HG03565 (cell line): ENCODE measurements at regions not wholly inside any gene's neighbourhood (a gene's known extent, or its start where the extent isn't known, plus 50 kb on each side); places are given as distances from the start of the nearest gene placed in this dataset.

Source experiments
- ATAC-seq: cut with Tn5 transposase; IDR thresholded peaks from one replicate; pipeline ENCODE4 v1.9.1; 2021; ENCODE audit warnings: mild to moderate bottlenecking, moderate library complexity; ENCODE audit not compliant: unreplicated experiment

DNA sequence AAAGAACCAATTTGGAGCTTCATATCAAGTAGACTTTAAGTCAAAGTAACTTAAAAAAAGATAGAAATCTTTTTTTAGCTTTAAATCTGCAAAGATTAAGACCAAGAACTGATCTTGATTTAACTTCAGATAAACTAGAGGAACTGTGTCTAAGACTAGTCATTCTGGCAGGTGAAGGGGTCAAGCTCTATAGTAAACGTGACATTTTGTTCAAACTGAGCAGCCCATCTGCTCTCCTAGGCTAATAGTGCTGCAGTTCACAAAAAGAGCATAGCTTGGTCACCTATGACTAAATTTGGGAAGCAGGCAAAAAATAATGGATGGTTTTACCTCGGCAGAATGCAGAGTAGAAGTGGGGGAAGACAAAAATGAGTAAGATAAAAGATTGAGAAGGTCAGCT is 168.8 kb upstream of the ALCAM start:
- no peak for ATAC-seq

DNA sequence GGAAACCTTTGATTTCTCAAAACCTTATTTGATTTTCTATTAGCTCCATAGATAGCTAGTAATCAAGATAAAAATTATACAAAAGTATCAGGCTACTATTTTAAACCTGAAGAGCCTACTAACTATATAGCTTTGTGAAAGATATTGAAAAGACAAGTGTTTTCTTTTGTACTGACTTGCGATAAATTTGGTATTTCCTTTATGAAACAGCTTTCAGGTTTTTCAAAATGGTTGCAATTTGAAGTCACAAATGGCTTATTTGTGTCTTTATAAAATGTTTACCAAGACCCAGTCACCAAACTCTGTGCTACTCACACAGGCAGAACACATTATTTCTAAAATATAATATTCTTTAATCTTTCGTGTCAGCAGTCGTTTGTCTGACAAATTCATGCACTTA is 167.5 kb upstream of the ALCAM start:
- ATAC-seq, result no peak

DNA sequence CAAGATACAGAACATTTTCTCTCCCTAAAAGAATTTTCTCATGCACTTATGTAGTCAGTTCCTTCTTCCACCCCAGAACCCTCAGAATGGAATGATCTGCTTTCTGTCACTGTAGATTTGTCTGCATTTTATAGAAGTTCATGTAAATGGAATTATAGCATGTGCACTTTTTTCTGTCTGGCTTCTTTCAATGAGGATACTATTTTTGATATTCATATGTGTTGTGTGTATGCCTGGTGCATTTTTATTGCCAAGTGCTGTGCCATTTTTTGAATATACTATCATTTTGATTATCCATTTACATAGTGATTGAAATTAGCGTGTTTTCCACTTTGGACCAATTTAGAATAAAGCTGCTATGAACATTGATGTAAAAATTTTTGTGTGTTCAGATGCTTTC is 156.6 kb upstream of the ALCAM start:
- ATAC-seq, result no peak

DNA sequence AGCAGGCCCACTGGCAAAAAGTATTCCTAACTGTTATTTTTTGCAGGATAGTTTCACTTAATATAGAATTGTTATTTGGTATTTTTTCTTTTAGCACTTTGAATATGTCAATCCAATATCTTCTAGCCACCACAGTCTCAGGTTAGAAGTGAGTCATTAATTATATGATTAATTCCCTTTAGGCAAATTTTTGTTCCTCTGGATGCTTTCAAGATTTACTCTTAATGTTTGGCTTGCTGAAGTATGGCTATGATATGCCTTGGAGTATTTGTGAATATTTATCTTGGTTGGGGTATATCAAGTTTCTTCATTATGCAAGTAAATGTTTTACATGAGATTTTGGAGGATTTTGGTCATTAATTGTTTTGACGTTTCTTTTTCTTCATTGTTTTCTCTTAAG is 152.1 kb upstream of the ALCAM start:
- ATAC-seq, result no peak

DNA sequence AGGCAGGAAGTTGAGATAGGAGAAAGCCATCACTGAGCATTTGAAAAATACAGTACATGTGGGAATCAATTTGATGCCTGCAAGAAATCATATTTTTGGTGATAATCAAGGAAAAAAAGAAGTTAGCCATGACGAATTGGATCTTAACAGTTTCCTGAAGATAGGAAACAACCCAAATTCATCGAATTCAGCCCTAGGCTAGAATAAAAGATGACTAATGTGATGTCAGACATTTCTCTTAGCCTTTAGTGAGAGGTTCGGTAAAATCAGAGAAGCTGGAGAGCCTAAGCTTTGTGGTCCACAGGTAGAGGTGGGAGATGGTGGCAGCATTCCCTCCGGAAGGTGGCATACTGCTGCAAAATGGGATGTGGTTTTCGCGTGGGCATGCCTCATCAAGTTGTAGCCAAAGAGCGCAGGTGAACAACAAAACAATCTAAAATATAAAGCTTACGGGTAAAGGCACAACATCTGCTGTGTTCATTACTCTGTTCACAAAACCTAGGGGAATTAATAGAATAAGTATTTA is 144.1 kb upstream of the ALCAM start:
- ATAC-seq, result no peak

DNA sequence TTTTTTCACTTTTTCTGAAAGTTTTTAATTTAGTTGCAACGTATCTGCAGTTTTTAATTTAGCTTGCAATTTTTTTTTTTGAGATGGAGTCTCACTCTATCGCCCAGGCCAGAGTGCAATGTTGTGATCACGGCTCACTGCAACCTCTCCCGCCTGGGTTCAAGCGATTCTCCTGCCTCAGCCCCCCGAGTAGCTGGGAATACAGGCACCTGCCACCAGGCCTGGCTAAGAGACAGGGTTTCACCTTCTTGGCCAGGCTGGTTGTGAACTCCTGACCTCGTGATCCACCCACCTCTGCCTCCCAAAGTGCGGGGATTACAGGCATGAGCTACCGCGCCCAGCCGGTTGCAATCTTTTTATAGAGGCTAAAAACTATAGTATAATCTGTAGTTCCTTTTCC is 142.9 kb upstream of the ALCAM start:
- ATAC-seq, result no peak

DNA sequence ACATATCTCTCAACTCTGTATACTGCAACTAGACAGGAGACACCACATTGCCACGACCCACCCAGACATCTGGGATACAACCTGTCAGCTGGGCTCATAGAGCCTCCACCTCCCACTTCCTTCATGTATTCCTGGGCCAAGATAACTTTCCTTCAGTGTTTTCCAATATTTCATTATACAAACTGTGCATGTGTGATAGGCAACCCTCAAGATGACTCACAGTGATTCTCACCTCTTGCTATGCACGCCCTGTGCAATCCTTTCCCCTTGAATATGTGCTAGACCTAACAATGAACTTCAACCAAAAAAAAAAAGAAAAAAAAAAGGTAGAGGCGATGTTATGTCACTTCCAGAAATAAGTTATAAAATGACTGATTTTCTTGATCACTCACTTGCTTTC is 138.0 kb upstream of the ALCAM start:
- no peak for ATAC-seq

DNA sequence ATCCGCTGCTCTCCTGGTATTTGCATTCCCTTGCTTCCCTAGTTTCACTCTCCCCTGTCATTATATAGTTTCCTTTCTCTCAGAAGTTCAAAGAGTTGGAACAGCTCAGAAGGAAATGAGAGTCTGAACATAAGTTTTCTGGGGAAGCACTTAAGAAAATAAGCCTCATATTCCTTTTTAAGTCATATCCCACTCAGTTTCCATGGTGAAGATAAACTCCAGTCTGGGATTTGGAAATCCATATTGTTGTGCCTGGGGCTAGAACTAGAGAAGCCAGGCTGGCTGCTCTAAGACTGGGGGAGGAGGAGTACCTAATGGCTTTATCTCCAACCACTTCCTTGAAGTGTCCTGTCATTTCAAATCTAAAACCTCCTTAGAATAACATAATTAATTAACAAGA is 134.2 kb upstream of the ALCAM start:
- no peak for ATAC-seq

DNA sequence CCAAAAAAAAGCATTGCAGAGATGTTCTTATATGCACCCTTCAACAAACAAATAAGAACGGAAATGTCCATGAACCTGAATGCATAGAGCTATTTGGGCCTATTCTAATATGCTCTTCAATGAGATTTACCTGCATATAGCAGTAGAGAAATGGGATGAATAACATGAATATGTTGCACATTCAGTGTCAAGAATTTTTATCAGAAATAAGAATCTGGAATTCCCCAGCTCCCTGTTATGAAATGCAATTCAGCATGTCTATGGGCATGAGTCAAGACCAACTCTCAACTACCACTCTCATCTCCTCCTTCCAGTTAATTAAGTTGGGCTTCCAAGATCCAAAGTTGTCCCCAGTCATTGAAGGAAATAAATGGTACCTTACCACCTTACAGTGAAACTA is 133.7 kb upstream of the ALCAM start:
- ATAC-seq, result no peak

DNA sequence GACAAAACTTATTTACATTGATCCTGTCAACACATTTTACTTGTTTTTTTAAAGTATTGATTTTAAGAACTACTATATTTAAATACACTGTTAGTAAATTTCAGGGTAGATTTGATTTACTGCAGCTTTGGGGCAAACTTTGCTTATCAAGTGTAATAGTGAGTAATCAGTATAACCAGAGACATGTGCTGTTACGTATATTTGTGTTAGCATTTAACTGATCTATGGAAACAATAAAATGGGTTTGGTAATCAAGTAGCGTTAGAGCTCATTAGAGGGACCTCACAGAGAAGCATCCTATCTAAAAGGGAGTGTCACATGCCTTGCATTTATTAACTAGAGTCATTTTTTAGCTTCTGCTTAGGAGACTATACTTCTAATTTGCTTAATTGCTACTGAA is 131.5 kb upstream of the ALCAM start:
- no peak for ATAC-seq

DNA sequence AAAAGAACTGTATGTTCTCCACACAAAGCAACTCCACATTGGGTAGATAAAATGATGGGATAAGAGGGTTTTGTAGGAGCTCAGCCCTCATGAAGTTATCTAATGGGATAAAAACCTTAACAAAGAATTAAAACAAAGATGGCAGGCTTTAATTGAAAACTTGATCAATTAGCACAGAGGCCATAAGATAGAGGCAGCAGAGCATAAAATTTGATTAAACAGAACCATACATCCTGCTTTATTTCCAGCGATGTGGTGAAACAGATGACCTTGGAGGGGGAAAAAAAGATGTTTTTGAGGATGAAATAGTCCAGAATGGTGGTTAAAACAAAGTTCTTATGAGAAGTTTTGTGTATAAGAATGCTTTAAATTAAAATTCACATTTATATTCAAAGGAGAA is 130.9 kb upstream of the ALCAM start:
- no peak for ATAC-seq

DNA sequence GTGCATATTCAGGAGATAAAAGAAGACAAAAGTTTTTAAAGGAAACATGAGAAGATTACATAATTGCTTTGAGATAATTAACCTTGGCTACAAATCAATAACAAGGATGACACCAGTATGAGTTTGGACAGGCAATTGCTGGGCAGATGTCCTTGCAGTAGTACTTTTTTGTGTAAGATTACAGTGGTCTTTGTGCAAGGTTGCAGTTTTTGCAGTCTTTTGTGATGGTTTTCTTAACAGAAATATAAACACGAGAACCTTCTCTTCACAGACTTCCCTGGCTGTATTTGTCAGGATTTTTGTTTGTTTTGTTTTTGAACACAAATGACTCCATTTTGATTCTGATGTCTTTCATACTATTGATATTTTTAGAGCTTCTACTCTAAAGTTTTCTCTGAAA is 128.3 kb upstream of the ALCAM start:
- no peak for ATAC-seq

DNA sequence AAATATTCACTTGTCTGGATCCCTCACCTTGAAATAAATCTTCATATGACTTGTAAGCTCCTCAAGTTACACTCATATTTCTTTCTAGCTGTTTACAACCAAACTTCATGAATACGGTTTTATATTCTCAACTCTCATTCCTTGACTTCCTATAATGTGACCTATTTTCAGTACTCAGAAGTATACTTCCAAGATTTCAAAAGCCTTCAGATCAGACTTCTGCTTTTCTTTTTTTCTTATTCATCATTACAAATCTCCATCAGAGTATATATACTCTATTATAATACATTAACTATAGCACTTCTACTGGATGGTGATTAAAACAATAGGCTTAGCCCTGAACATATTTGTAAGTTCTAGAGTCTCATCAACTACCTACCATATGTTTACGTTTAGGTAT is 123.6 kb upstream of the ALCAM start:
- no peak for ATAC-seq

DNA sequence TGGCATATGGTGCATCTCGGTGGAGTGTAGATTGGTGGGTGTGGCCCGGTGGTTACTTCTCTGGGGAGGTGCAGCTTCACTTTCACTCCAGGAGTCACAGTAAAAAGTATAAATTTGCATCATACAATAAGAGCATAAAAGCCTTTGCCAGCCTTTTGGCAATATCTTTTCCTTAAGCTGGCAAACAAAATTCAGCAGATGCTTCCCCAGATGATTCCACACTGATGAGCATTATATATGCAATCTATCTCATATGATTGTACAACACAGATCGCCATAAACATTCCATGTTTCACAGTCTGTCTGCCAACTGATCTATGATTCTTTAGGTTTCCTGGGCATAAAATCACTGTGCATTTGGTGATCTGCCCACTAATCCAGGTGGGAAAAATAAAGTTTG is 120.2 kb upstream of the ALCAM start:
- no peak for ATAC-seq

DNA sequence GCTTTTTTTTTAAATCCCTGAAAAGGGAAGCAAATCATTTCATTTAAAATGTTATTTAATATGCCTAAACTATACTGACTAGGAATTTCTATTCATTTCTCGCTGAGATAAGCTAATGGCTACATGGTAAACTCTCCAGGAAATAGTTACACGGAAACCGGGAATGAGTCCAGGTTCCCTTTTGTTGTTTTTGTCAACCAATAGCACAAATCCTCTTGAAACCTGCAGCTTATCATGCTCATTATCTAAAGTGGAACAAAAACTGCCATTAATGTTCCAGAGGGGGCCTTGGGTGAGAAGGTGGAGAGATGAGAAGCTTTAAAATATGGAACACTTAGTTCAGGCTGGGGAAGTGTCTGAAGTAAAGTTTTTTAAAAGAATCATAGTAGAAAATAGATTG is 113.5 kb upstream of the ALCAM start:
- ATAC-seq, result no peak

DNA sequence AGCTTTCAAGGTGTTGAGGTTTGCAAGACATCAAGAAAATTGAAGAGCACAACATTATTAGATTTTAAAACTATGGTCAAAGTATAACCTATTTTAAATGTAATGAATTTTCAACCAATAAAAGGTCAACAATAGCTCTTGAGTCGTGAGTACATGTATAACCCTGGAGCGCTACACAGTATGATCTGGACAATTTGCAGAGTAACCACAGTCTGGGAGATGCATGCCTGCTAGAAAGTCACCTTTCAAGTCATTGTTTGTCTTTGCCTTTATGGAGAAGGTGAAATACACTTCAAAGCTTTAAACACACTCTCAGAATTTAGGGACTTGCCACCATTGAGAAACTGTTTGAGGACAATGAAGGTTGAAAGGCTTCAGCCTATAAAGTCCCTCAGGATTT is 112.6 kb upstream of the ALCAM start:
- no peak for ATAC-seq

DNA sequence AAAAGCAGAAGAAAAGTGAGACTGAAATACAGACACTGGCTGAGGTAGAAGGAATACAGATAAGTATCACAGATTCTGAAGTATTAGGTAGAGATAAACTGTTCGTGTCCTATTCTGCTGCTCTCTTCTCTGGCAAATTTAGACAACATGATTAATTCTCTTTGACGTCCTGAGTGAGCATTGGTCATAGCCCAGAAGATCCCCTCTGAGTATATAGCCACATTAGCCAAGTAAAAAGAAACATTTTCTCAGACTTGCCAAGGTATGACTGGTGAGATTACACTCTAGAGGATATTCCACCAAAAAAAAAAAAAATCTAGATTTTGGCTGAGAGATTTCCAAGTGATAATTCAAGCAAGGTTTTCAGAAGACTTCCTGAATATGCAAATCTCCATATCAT is 111.4 kb upstream of the ALCAM start:
- no peak for ATAC-seq

DNA sequence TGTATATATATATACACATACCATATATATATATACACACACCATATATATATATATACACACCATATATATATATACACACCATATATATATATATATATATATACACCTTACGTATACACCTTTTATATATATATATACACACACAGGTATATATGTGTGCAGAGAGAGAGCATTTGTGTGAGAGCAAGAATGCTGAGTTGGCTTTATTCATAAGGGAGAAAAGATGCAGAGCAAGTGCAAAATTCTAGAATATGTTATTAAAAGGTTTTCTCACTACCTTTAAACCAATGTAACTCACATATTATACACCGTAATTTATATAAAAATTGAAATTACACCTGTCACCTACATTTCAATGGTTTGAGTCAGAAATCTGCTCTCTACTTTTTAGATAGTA is 107.2 kb upstream of the ALCAM start:
- ATAC-seq, result no peak

DNA sequence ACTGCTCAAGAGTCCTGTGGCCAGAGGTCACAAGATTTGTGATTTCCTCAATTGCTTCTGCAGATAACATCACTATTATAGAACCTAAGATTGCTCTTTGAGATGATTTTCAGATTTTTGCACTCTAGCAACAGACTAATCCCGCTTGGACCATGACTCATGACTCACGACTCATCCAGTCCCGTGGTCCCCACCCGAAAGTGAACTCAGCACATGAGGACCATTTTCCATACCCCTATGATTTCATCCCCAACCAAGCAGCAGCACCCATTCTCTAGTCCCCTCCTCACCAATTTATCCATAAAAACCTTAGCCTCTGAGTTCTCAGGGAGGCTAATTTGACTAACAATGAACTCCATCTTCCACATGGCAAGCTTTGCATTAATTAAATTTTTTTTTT is 106.3 kb upstream of the ALCAM start:
- no peak for ATAC-seq

DNA sequence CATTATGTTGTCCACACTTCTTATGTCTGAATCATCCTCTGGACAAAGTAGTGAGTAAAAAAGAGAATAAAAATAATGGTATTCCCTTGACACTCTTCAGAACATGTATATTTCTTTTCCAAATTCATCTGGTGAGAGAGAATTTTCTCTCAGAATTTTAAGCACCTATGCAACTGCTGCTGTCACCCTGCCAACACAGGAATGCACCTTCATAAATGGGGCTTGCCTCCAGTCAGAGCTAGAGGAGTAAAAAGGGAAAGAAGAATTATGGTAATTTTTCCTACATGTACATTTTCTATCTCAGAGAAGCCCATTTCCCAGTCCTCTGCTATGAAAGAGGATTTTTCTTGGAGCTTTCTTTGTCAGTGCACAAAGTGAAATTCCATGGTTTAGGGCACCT is 92.2 kb upstream of the ALCAM start:
- ATAC-seq, result no peak

DNA sequence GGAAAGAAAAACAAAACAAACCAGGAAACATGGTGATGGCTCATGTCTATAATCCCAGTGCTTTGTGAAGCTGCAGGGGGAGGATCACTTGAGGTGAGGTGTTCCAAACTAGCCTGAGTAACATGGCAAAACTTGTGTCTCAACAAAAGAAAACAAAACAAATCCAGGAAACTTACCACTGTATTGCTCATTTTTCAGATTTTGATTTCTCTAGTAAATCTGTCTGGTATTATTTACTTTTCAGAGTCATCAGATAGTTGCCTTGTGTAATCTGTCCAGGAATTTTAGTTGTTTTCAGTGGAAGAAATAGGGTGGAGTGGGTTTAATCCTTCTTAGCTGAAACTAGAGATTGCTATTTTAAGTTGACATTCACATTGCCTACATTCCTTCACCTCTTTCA is 91.8 kb upstream of the ALCAM start:
- no peak for ATAC-seq

DNA sequence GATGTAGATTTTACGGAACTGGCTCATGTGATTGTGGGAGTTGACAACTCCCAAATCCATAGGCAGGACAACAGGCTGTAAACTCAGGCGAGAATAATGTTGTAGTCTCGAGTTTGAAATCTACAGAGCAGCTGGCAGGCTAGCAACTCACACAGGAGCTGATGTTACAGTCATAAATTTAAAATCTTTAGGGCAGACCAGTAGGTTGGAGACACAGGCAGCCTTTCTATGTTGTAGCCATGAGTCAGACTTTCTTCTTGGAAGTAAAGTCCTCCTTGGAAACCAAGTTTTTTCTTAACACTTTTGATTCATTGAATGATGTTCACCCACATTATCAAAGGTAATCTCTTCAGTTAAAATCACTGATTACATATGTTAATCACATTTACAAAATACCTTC is 89.1 kb upstream of the ALCAM start:
- ATAC-seq, result no peak

DNA sequence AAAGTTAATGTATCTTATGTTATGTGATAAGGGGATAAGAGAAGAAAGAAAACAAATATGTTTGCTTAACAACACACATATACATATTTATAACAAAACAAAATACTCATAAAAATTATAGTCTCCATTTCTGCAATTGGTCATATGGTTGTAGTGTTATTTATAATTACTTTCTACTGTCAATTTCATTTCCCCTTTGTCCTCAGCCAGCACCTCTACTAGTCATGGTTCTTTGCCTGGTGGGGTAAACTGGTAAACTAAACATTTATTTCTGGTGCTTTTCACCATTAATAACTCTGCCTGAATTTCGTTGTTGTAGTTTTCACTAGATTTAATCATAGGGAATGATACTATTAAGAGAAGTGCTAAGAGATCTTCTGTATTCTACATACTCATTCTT is 88.0 kb upstream of the ALCAM start:
- no peak for ATAC-seq

DNA sequence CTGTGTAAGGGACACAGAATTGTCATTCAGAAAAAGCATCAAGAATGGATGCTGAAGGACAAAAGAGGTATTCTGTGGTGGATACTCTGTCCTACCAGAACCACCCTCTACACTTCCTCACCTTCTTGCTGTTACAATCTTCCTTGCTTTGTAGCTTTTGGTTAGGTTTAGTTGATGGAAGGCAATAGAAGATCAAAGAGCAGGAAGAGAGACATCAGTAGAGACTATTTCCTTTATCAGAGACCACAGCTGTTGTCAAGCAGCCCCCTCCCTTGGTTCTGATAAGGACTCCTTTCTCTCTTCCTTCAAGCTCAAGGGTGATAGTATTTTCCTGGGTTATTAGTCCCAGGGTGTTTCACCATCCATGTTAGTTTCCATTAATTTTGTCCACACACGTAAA is 84.7 kb upstream of the ALCAM start:
- ATAC-seq, result no peak
